Kasumi-1 (cell line): ENCODE measurements at regions not wholly inside any gene's neighbourhood (a gene's known extent, or its start where the extent isn't known, plus 50 kb on each side); places are given as distances from the start of the nearest gene placed in this dataset.

ENCODE experiments used
- DNase-seq, 2 experiments: peaks; one replicate each; lab custom pipeline; 2025; lab: John Stamatoyannopoulos, UW

GRCh38 chr13:86737334-86737932, 933.7 kb upstream of the SLITRK5 start:
- no peak for DNase-seq

- peak; percentile 10 to 42 for DNase-seq
Measured at GRCh38 chr13:86741762-86742285, 929.3 kb upstream of the SLITRK5 start.

DNA sequence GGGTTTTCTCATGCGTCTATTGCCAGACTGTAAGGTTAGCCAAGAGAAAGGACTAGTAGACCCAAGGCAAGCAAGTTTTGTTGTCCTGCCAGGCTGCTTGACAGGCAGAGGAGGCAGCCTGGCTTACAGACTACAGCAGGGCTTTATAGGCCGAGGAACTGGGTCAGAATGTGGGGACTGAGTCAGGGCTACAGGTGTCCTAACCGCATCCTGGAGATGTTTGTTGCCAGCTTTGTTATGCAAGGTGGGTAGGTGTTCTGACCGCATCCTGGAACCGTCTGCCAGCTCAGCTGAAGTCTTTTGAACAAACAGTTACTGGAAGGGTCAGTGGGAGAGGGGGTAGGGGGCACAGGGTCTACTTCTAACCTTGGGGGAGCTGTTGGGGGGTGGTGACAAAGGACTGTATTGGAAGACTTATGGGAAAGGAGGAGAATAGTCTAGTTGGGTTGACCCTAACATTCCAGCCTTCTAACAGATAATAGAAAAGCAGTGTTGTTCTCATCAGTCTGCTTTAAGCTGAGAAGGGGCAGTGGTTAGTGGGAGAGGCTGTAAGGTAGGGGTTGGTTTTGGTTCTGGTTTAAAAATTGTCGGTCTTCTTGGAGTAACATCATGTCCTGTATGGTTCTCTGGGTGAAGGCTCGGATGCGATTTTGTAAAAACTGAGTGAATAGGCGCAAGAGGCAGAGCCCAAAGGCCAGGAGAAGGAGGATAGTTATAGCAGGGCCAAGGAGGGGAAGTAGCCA, 913.8 kb upstream of the SLITRK5 start:
- no peak for DNase-seq

DNA sequence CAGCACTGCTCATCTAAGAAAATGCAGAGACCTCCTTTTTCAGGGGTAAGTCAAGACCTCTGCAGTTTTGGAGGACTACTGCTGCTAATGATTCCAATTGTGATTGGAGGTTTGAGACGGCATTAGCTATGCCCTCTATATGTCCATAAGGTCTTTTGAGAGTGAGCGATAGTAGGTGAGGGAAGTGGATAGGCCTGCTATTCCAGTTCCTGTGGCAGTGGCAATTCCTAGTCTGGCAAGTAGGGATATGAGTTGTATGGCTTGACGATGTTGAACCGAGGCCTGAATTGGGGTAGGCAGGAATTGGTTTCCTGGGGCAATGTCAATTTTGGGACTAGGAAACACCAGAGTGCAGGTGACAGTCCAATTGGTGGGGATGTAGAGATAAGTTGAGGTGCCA, 913.1 kb upstream of the SLITRK5 start:
- no peak for DNase-seq

- no peak for DNase-seq
Measured at GRCh38 chr13:86760620-86761019, 910.6 kb upstream of the SLITRK5 start.

- no peak for DNase-seq
Measured at GRCh38 chr13:86765462-86765861, 905.7 kb upstream of the SLITRK5 start.

DNA sequence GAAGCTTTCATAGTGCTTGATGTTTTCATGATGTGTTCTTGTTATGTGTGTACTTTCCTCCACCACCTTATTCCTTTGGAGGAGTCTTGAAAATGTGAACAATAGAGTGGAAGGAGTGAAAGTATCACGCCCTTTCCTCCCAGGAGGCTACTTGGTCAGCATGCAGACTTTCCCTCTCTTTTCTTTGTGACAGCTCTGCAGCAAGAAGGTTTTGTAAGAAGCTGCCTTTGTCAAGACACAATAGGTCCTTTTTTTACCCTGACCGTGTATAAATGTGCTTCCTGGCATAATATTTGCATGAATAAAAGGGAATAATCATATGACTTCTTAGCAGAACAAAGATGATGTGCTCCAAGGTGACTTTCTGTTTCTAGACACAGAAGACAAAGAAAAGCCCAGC, 882.6 kb upstream of the SLITRK5 start:
- DNase-seq, result no peak

GRCh38 chr13:86792153-86792651, 879.0 kb upstream of the SLITRK5 start:
- no peak for DNase-seq

DNA sequence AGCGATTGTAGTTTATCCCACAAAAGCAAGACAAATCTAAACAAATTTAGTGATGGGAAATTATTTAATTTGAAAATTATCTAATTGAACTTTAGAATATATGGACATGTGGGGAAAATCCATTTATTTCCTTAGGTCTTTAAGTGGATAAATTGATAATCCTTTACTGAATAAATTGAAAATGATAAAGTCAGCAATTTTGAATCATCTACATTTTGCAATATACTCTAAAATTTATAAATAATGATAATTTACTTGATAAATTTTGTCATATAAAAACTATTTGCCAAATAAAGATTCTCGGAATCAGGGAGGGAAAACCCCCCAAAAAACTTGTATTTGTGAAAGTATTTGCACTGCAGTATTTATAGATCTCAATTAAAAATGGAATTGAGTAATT, 875.3 kb upstream of the SLITRK5 start:
- DNase-seq, result no peak

- DNase-seq, result no peak
Measured at GRCh38 chr13:86810361-86810760, 860.8 kb upstream of the SLITRK5 start.

DNA sequence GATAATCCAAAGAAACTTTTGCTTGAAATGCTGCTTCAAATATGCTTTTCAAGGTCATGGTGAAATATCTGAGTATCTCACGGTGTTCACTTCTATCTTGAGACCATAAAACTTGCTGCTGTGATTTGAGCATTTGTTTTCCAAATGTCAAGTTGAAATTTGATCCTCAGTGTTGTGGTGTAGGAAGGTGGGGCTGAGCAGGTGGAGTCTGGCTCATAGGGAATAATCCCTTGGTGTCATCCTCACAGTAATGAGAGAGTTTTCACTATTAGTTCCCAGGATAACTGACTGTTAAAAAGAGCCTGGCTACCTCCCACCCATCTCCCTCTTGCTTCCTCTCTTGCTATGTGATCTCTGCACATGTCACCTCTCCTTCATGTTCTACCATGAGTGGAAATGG, 858.0 kb upstream of the SLITRK5 start:
- DNase-seq, result no peak

DNA sequence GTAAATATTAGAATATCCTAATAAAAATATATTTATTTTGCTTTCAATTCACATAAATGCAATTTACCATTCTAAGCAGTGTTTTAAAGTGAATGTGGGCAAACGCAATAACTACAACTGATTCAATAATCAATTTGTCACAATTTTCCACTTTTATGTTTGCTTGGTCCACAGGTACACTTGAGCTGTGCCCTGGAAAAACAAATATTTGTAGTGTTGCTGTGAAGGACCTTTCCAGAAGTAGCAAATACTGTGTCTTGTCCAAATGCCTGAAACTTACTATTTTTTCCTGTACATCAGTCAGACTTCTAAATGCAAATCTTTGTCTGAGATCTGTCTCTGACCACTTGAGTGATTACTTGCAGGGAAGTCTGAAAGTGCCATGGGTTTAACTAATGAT, 845.8 kb upstream of the SLITRK5 start:
- no peak for DNase-seq

DNA sequence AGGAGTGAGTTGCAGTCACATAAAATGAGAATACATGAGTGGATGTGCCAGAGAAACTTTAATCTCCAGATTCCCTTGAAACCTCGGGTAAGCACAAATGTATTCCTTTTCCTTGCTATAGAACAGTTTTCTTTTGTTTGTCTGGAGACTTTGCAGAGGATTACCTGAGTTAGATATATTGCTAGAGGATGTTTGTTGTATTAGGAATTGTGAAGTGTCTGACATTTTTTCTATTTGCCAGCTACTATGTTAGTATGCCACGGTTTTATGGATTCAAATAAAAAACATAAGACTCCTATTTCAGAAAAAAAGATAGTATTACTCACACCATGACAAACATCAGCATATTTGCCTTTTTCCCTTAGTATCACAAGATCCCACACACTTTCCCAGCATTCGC, 844.9 kb upstream of the SLITRK5 start:
- no peak for DNase-seq

GRCh38 chr13:86830046-86830445, 841.1 kb upstream of the SLITRK5 start:
- DNase-seq, result no peak

- no peak for DNase-seq
Measured at GRCh38 chr13:86831084-86831483, 840.1 kb upstream of the SLITRK5 start.

DNA sequence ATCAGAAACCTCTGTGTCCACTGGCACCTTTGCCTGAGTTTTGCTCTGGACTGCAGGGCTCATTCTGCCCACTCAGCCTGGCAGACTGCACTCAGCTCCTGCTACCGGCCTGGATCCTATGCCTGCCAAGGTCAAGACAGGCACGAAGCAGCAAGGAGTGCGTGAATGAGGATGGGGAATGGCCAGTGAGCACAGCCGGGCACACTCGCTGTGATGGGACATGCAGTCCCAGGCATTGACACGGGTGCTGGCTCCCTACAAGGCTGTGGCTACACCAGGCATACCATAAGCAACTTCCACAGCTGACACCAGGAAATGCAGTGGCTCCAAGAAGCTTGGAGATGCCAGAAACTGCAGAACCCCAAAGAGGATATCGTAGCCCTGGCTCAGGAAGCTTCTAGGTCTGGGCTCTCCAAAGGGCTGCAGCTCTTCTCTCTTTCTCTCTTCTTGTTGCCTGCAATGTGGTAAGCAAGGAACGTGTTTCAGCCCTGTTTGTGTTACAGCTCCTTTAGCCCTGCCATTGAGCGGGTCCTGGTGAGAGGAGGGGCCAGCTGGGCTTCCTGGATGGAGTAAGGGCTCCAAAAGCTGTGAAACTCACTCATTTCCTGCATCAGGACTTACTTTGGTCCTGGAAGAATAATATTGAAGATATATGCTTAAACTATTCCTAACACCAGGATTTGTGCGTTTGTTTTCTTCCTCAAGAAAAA, 832.6 kb upstream of the SLITRK5 start:
- DNase-seq, result no peak

GRCh38 chr13:86839221-86839620, 832.0 kb upstream of the SLITRK5 start:
- peak in 1 of 2 experiments; percentile 5 for DNase-seq

DNA sequence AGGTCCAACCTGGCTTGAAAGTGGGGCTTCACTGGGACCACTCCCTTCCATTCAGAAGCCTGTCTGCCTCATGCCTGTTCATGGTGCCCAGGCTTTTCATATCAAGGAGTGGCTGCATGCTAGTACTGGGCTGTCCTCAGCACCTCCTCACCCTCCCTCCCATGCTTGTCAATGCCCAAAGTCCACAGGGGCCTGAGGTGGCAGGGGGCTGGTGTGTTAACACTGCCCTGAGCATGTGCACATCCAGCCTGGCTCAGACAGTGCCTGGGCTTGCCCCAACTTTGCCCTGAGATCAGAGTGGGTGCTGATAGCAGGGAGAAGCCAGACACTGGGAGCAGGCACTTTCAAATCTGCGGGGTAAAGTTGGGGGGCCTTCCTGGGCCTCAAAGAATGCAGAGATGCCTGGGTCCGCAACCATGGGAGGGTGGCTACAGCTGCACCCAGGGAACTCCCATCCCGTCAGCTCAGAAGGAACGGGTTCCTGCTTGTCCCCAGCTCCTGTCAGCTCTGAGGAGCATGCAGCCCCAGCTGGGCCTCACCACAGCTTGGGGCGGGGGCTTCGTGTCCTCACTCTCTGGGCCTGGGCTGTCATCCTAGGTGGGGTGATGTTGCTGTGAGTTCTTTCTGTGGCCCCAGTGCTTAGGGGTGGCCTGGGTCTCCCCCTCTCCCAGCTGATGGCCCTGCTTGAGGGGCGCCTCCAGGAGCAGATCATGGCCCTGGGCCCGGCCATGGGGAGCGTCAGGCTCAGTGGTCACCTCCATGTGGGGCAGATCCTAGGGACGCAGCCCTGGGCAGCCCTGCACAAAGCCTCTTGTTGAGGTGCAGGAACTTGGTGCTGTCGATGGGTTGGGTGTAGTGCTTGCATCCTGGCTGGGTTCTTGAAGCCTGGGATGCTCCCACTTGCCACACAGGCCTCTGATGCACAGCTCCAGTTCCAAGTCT, 830.6 kb upstream of the SLITRK5 start:
- DNase-seq, result no peak

GRCh38 chr13:86841264-86841663, 829.9 kb upstream of the SLITRK5 start:
- no peak for DNase-seq

- DNase-seq, result no peak
Measured at GRCh38 chr13:86846501-86846900, 824.7 kb upstream of the SLITRK5 start.

DNA sequence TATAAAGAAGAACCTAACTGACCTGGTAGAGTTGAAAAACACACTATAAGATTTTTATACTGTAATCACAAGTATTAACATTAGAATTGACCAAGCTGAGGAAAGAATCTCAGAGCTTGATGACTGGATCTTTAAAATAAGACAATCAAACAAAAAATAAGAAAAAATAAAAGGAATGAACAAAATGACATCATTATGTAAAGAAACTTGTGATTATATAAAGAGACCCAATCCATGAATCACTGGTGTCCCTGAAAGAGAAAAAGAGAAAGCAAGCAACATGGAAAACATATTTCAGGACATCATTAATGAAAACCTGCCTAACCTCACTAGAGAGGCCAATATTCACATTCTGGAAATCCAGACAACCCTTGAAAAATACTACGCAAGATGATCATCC, 822.5 kb upstream of the SLITRK5 start:
- no peak for DNase-seq

- DNase-seq, result no peak
Measured at GRCh38 chr13:86856991-86857390, 814.2 kb upstream of the SLITRK5 start.
